ENCODE measurements at regions not wholly inside any gene's neighbourhood (a gene's known extent, or its start where the extent isn't known, plus 50 kb on each side); places are given as distances from the start of the nearest gene placed in this dataset.

DNA sequence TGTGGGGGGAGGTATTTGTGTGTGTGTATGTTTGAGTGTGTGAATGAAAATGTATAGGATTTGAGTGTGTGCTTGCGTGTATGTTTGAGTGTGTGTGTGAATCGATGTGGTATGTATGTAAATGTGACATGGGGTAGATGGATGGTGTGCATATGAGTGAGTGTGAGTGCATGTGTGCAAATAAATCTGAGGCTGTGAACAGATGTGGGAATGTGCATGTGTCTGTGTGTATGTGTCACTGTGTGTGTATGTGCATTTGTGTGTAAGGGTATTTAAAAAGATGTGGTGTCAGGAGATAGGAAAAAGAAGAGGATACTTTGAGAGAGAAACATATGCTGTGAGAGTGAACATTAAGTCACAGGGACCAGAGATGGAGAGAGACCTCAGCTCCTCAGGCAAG lies 539.6 kb downstream of the MED13L start (continued):
- TF ChIP-seq, protein P1, sequence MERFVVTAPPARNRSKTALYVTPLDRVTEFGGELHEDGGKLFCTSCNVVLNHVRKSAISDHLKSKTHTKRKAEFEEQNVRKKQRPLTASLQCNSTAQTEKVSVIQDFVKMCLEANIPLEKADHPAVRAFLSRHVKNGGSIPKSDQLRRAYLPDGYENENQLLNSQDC (CRISPR knock-in tag; IDR thresholded peaks at IDR 0.05) = no peak
- no peak for TF ChIP-seq ERF (CRISPR knock-in tag; IDR thresholded peaks at IDR 0.05)
- TF ChIP-seq CBX1 (IDR thresholded peaks at IDR 0.05; ENCODE audit: low read depth) = no peak
- no peak for TF ChIP-seq ELF1 (tag; IDR thresholded peaks at IDR 0.05)
- TF ChIP-seq, protein P2, sequence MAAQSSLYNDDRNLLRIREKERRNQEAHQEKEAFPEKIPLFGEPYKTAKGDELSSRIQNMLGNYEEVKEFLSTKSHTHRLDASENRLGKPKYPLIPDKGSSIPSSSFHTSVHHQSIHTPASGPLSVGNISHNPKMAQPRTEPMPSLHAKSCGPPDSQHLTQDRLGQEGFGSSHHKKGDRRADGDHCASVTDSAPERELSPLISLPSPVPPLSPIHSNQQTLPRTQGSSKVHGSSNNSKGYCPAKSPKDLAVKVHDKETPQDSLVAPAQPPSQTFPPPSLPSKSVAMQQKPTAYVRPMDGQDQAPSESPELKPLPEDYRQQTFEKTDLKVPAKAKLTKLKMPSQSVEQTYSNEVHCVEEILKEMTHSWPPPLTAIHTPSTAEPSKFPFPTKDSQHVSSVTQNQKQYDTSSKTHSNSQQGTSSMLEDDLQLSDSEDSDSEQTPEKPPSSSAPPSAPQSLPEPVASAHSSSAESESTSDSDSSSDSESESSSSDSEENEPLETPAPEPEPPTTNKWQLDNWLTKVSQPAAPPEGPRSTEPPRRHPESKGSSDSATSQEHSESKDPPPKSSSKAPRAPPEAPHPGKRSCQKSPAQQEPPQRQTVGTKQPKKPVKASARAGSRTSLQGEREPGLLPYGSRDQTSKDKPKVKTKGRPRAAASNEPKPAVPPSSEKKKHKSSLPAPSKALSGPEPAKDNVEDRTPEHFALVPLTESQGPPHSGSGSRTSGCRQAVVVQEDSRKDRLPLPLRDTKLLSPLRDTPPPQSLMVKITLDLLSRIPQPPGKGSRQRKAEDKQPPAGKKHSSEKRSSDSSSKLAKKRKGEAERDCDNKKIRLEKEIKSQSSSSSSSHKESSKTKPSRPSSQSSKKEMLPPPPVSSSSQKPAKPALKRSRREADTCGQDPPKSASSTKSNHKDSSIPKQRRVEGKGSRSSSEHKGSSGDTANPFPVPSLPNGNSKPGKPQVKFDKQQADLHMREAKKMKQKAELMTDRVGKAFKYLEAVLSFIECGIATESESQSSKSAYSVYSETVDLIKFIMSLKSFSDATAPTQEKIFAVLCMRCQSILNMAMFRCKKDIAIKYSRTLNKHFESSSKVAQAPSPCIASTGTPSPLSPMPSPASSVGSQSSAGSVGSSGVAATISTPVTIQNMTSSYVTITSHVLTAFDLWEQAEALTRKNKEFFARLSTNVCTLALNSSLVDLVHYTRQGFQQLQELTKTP (IDR thresholded peaks at IDR 0.05; ENCODE audit: low read depth in 1 of 2, partially characterized antibody in 2 of 2) = no peak
- no peak for TF ChIP-seq TSC22D4 (tag; IDR thresholded peaks at IDR 0.05)
- no peak for TF ChIP-seq STAG1 (CRISPR knock-in tag; IDR thresholded peaks at IDR 0.05; ENCODE audit: borderline replicate concordance)

DNA sequence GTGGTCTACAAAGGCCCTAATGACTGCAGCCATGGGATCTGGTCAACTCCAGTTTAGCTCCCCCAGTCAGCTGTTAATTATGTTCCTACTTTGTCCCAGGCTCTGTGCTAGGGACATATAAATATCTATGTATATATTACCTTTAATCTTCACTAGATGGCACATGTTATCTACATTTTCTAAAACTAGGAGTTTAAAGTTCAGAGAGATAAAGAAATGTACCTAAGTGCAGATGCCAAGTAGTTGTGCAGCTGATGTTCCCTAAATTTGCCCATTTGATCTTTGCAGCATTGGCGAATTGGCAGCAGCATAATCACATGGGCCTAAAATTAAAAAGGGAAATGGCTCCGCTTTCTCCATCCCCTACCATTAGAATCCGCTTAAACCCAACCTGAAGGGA lies 541.1 kb downstream of the MED13L start:
- ChIA-PET POLR2A (interaction anchor here (0.6 kb wide), 1 partner anchor 22 kb away, joined by 3 read pairs; no protein-coding TSS in a partner anchor), CTCF (ENCODE audit: low intra/inter-chr PET ratio) (no interaction called here)
- ATAC-seq (no peak), DNase-seq (ENCODE audit: extremely low read depth in 1 of 4, low spot score in 3 of 4) (no peak), FAIRE-seq (no peak)
- intact Hi-C loops (cut with micrococcal nuclease) (no loop called here), in situ Hi-C loops (cut with MboI) (no loop called here)
- 0% methylated on average over 3 of the region's 3 CpGs for WGBS (ENCODE audit: insufficient coverage, low coverage, missing lambda C conversion rate)
- H3K27ac ChIP-seq (ENCODE audit: extremely low read depth, low read depth, low read length) = no peak overlapping the region
- no peaks in the 10 kb centered on the region for H3K9me1 ChIP-seq (ENCODE audit: control insufficient read depth, insufficient read depth, low read length)
- H3K36me3 ChIP-seq (ENCODE audit: control insufficient read depth, insufficient read depth, low read length) = no peaks in the 10 kb centered on the region
- H3K79me2 ChIP-seq (ENCODE audit: control insufficient read depth, insufficient read depth, low read length) = no peaks in the 10 kb centered on the region
- H3K9ac ChIP-seq (ENCODE audit: insufficient read depth in 1 of 2, low read depth in 2 of 2, low read length in 2 of 2) = no peak overlapping the region
- no peaks in the 10 kb centered on the region for H3K27me3 ChIP-seq (ENCODE audit: control insufficient read depth in 2 of 2, insufficient read depth in 2 of 2, low read length in 2 of 2)
- H3K9me3 ChIP-seq (replicated peaks; ENCODE audit: control insufficient read depth, insufficient read depth, low read depth, low read length) = no peaks in the 10 kb centered on the region
- no peak overlapping the region for H3K4me3 ChIP-seq
- no peak overlapping the region for H2AFZ ChIP-seq (ENCODE audit: low read depth, low read length)
- H3K4me2 ChIP-seq (ENCODE audit: insufficient read depth, low read length) = no peak overlapping the region
- no TSS peak for BruUV-seq (replicated peaks)
- no peaks in the 10 kb centered on the region for H4K20me1 ChIP-seq (replicated peaks; ENCODE audit: control insufficient read depth, insufficient read depth, low read length)
- H3K4me1 ChIP-seq (replicated peaks in 1 of 2; ENCODE audit: control insufficient read depth in 2 of 2, insufficient read depth in 2 of 2, low read length in 2 of 2) = no peaks in the 10 kb centered on the region
- TF ChIP-seq, protein P3, sequence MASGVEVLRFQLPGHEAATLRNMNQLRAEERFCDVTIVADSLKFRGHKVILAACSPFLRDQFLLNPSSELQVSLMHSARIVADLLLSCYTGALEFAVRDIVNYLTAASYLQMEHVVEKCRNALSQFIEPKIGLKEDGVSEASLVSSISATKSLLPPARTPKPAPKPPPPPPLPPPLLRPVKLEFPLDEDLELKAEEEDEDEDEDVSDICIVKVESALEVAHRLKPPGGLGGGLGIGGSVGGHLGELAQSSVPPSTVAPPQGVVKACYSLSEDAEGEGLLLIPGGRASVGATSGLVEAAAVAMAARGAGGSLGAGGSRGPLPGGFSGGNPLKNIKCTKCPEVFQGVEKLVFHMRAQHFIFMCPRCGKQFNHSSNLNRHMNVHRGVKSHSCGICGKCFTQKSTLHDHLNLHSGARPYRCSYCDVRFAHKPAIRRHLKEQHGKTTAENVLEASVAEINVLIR (CRISPR knock-in tag; IDR thresholded peaks at IDR 0.05) = no peak
- TF ChIP-seq, protein P4, sequence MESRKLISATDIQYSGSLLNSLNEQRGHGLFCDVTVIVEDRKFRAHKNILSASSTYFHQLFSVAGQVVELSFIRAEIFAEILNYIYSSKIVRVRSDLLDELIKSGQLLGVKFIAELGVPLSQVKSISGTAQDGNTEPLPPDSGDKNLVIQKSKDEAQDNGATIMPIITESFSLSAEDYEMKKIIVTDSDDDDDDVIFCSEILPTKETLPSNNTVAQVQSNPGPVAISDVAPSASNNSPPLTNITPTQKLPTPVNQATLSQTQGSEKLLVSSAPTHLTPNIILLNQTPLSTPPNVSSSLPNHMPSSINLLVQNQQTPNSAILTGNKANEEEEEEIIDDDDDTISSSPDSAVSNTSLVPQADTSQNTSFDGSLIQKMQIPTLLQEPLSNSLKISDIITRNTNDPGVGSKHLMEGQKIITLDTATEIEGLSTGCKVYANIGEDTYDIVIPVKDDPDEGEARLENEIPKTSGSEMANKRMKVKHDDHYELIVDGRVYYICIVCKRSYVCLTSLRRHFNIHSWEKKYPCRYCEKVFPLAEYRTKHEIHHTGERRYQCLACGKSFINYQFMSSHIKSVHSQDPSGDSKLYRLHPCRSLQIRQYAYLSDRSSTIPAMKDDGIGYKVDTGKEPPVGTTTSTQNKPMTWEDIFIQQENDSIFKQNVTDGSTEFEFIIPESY (CRISPR knock-in tag; IDR thresholded peaks at IDR 0.05) = no peak
- TF ChIP-seq PHB (CRISPR knock-in tag; IDR thresholded peaks at IDR 0.05) = no peak
- TF ChIP-seq ZNF408 (CRISPR knock-in tag; IDR thresholded peaks at IDR 0.05; ENCODE audit: low read depth) = no peak
- TF ChIP-seq ILF3 (IDR thresholded peaks at IDR 0.05; ENCODE audit: borderline replicate concordance) = no peak
- no peak for TF ChIP-seq PHF20 (IDR thresholded peaks at IDR 0.05; ENCODE audit: partially characterized antibody)
- TF ChIP-seq ETV6 (IDR thresholded peaks at IDR 0.05; ENCODE audit: borderline replicate concordance in 1 of 2, low read depth in 2 of 2, low read length in 1 of 2) = no peak
- TF ChIP-seq ETV6 (CRISPR knock-in tag; IDR thresholded peaks at IDR 0.05; ENCODE audit: borderline replicate concordance) = no peak
- TF ChIP-seq PPARD (CRISPR knock-in tag; IDR thresholded peaks at IDR 0.05) = no peak

Data from K562 (cell line).